SIG-M5 (cell line): ENCODE measurements at regions not wholly inside any gene's neighbourhood (a gene's known extent, or its start where the extent isn't known, plus 50 kb on each side); places are given as distances from the start of the nearest gene placed in this dataset.
"Not testable (repeated sequence)": the region's sequence is repeated elsewhere in the genome, so short reads cannot be mapped to it uniquely, and the experiment has no call there.

ENCODE experiments used
- DNase-seq: peaks from one replicate; lab custom pipeline; 2025; lab: John Stamatoyannopoulos, UW

- no peak for DNase-seq
These were observed 57.9 kb upstream of the ST3GAL6 start for GRCh38 chr3:98705212-98705611.

- DNase-seq = no peak
These were observed 57.4 kb upstream of the ST3GAL6 start for GRCh38 chr3:98705694-98706093.

GRCh38 chr3:98708681-98709080, 54.5 kb upstream of the ST3GAL6 start:
- DNase-seq = not testable (repeated sequence)

- no peak for DNase-seq
These were observed 53.7 kb upstream of the ST3GAL6 start for GRCh38 chr3:98709441-98709840.

- no peak for DNase-seq
These were observed 53.0 kb upstream of the ST3GAL6 start for GRCh38 chr3:98710067-98710659.

- DNase-seq = no peak
These were observed 51.7 kb upstream of the ST3GAL6 start for GRCh38 chr3:98711426-98711825.

- no peak for DNase-seq
These were observed 50.4 kb upstream of the ST3GAL6 start for GRCh38 chr3:98712726-98713125.

- not testable (repeated sequence) for DNase-seq
These were observed 49.8 kb upstream of the ST3GAL6 start for GRCh38 chr3:98713332-98713731.
